GM23338 (cell line): ENCODE measurements at regions not wholly inside any gene's neighbourhood (a gene's known extent, or its start where the extent isn't known, plus 50 kb on each side); places are given as distances from the start of the nearest gene placed in this dataset.

Experiments
- ATAC-seq: fragments of 200-7000 bp; cut with Tn5 transposase; 3 replicates; pipeline ENCODE4 v1.9.1; 2020
- DNase-seq: peaks from one replicate; pipeline ENCODE4 v3.0.0-alpha.2; 2015; ENCODE audit warnings: low spot score
- H2AFZ ChIP-seq: fragments of 200-600 bp; sonication (generic); 2 replicates; pipeline ENCODE4 v1.8.0; 2016; ENCODE audit warnings: antibody characterized with exemption, mild to moderate bottlenecking, moderate library complexity
- H3F3A ChIP-seq: fragments of 200-600 bp; sonication (generic); replicated peaks from 2 replicates; pipeline ENCODE4 v1.8.0; 2017; ENCODE audit warnings: antibody characterized with exemption, mixed run types, low read depth
- H3K27ac ChIP-seq: fragments of 200-600 bp; sonication (generic); 2 replicates; pipeline ENCODE4 v1.6.1; 2016; ENCODE audit warnings: low read depth
- H3K27me3 ChIP-seq: fragments of 200-600 bp; sonication (generic); 2 replicates; pipeline ENCODE4 v1.8.0; 2016; ENCODE audit warnings: mild to moderate bottlenecking, mixed run types, moderate library complexity; ENCODE audit not compliant: insufficient read depth
- H3K36me3 ChIP-seq: fragments of 200-600 bp; sonication (generic); 2 replicates; pipeline ENCODE4 v1.8.0; 2016; ENCODE audit warnings: mild to moderate bottlenecking; ENCODE audit not compliant: insufficient read depth
- H3K4me1 ChIP-seq: fragments of 200-600 bp; sonication (generic); 2 replicates; pipeline ENCODE4 v1.8.0; 2016; ENCODE audit warnings: mild to moderate bottlenecking, moderate library complexity; ENCODE audit not compliant: insufficient read depth
- H3K4me2 ChIP-seq: fragments of 200-600 bp; sonication (generic); 2 replicates; pipeline ENCODE4 v1.7.1; 2017; ENCODE audit warnings: mixed run types
- H3K4me3 ChIP-seq: fragments of 200-600 bp; sonication (generic); 2 replicates; pipeline ENCODE4 v1.6.1; 2016; ENCODE audit warnings: mixed run types
- H3K79me2 ChIP-seq: fragments of 200-600 bp; sonication (generic); replicated peaks from 2 replicates; pipeline ENCODE4 v1.8.0; 2017; ENCODE audit warnings: mild to moderate bottlenecking; ENCODE audit not compliant: insufficient read depth
- H3K9me2 ChIP-seq: fragments of 200-600 bp; sonication (generic); 2 replicates; pipeline ENCODE4 v1.8.0; 2017; ENCODE audit not compliant: insufficient read depth
- H4K20me1 ChIP-seq: fragments of 200-600 bp; sonication (generic); replicated peaks from 2 replicates; pipeline ENCODE4 v1.8.0; 2017; ENCODE audit warnings: mild to moderate bottlenecking; ENCODE audit not compliant: insufficient read depth
- H3K27ac Mint-ChIP-seq: 2 replicates; pipeline ENCODE4 v1.8.0; 2020; ENCODE audit warnings: inconsistent platforms, mild to moderate bottlenecking, moderate library complexity, mixed read lengths
- H3K27me3 Mint-ChIP-seq: 3 replicates; pipeline ENCODE4 v1.8.0; 2022; ENCODE audit warnings: low read depth, mild to moderate bottlenecking, moderate library complexity, mixed read lengths, inconsistent platforms; ENCODE audit not compliant: insufficient read depth, poor library complexity
- H3K36me3 Mint-ChIP-seq: 3 replicates; pipeline ENCODE4 v1.8.0; 2021; ENCODE audit warnings: low read depth, mild to moderate bottlenecking, inconsistent platforms, moderate library complexity, mixed read lengths
- H3K4me1 Mint-ChIP-seq: 3 replicates; pipeline ENCODE4 v1.8.0; 2020; ENCODE audit warnings: mild to moderate bottlenecking, inconsistent platforms, mixed read lengths
- H3K4me3 Mint-ChIP-seq: 3 replicates; pipeline ENCODE4 v1.8.0; 2021; ENCODE audit warnings: moderate library complexity, mild to moderate bottlenecking, inconsistent platforms, mixed read lengths
- H3K9me3 Mint-ChIP-seq: 3 replicates; pipeline ENCODE4 v1.8.0; 2020; ENCODE audit warnings: moderate library complexity, mild to moderate bottlenecking, inconsistent platforms, mixed read lengths
- CREB1 ChIP-seq: fragments of 250-450 bp; sonication (Bioruptor Pico); IDR thresholded peaks from 2 replicates; pipeline ENCODE4 v1.5.0; 2020; ENCODE audit warnings: low read depth, mild to moderate bottlenecking, moderate library complexity
- CTCF ChIP-seq, 2 experiments: fragments of 200-600 bp in 1 of 2; sonication (generic) in 1 of 2; conservative IDR thresholded peaks; 2 replicates each; pipeline versions ENCODE4 v1.5.1 to v1.6.1; 2016 to 2017; ENCODE audit warnings: antibody characterized with exemption in 2 of 2, low read depth in 2 of 2, mild to moderate bottlenecking in 2 of 2, moderate library complexity in 1 of 2
- ETS1 ChIP-seq: IDR thresholded peaks from 2 replicates; pipeline ENCODE4 v1.6.1; 2016; ENCODE audit warnings: antibody characterized with exemption
- EZH2phosphoT487 ChIP-seq: fragments of 200-600 bp; sonication (generic); IDR thresholded peaks from one replicate; pipeline ENCODE4 v1.8.1; 2018; ENCODE audit warnings: antibody characterized with exemption; ENCODE audit not compliant: unreplicated experiment
- NANOG ChIP-seq: IDR thresholded peaks from 2 replicates; pipeline ENCODE4 v1.6.1; 2016; ENCODE audit warnings: antibody characterized with exemption, borderline replicate concordance
- POLR2AphosphoS5 ChIP-seq: IDR thresholded peaks from 2 replicates; pipeline ENCODE4 v1.6.1; 2016; ENCODE audit warnings: antibody characterized with exemption, low read depth
- REST ChIP-seq: IDR thresholded peaks from one replicate; pipeline ENCODE4 v1.6.1; 2018; ENCODE audit warnings: antibody characterized with exemption; ENCODE audit not compliant: unreplicated experiment
- ZNF114 ChIP-seq: fragments of 250-450 bp; sonication (Bioruptor Pico); IDR thresholded peaks from 2 replicates; pipeline ENCODE4 v1.5.0; 2020; ENCODE audit warnings: mild to moderate bottlenecking, moderate library complexity
- ZNF331 ChIP-seq: fragments of 250-450 bp; sonication (Bioruptor Pico); IDR thresholded peaks from 2 replicates; pipeline ENCODE4 v1.5.0; 2020; ENCODE audit warnings: low read depth, mild to moderate bottlenecking, moderate library complexity
- ZNF462 ChIP-seq: fragments of 250-450 bp; sonication (Bioruptor Pico); IDR thresholded peaks from 2 replicates; pipeline ENCODE4 v1.5.0; 2020; ENCODE audit warnings: mild to moderate bottlenecking, moderate library complexity

GRCh38 chr5:166570865-166571264 is 1720.6 kb upstream of the WWC1 start (continued):
- TF ChIP-seq REST (no peak), NANOG (no peak), CREB1 (CRISPR knock-in tag) (no peak), POLR2AphosphoS5 (no peak), EZH2phosphoT487 (no peak), ZNF331 (CRISPR knock-in tag) (no peak), ZNF114 (CRISPR knock-in tag) (no peak), ETS1 (no peak)

GRCh38 chr5:166571668-166572067 is 1719.8 kb upstream of the WWC1 start:
- no peaks in the 10 kb centered on the region for H3K36me3 ChIP-seq
- H3K4me1 ChIP-seq = no peaks in the 10 kb centered on the region
- H3K27me3 ChIP-seq = no peaks in the 10 kb centered on the region
- H4K20me1 ChIP-seq = no peaks in the 10 kb centered on the region
- no peak overlapping the region for H3K4me2 ChIP-seq
- H3K36me3 Mint-ChIP-seq = 0 out of 3 replicates have a peak, but pooled peaks cover 3% of the 10 kb centered on the region
- 0 out of 2 replicates have a peak, but pooled peaks cover 6% of the 10 kb centered on the region for H3K9me2 ChIP-seq
- no peaks in the 10 kb centered on the region for H3K79me2 ChIP-seq
- ATAC-seq = no peak
- no peaks in the 10 kb centered on the region for H3K4me1 Mint-ChIP-seq
- no peak for DNase-seq
- no peak overlapping the region for H2AFZ ChIP-seq
- no peak overlapping the region for H3K4me3 ChIP-seq
- no peak overlapping the region for H3K27ac Mint-ChIP-seq
- peaks cover 12% of the 10 kb centered on the region for H3K9me3 Mint-ChIP-seq
- H3F3A ChIP-seq = no peaks in the 10 kb centered on the region
- no peak overlapping the region for H3K4me3 Mint-ChIP-seq
- H3K27me3 Mint-ChIP-seq = no peaks in the 10 kb centered on the region
- H3K27ac ChIP-seq = no peak overlapping the region
- TF ChIP-seq CTCF (conservative IDR thresholded peaks at IDR 0.05; ENCODE audit: low read depth in 2 of 2) (no peak), ZNF331 (CRISPR knock-in tag) (no peak), ETS1 (no peak), ZNF114 (CRISPR knock-in tag) (no peak), ZNF462 (CRISPR knock-in tag) (no peak), POLR2AphosphoS5 (no peak)
